Ishikawa (cell line): ENCODE measurements at regions not wholly inside any gene's neighbourhood (a gene's known extent, or its start where the extent isn't known, plus 50 kb on each side); places are given as distances from the start of the nearest gene placed in this dataset.

Experiments
- CEBPB ChIP-seq: IDR thresholded peaks from 2 replicates; pipeline ENCODE4 v1.6.1; 2012
- CREB1 ChIP-seq: IDR thresholded peaks from 2 replicates; pipeline ENCODE4 v1.6.1; 2012; ENCODE audit warnings: low read depth
- EGR1 ChIP-seq: IDR thresholded peaks from 2 replicates; pipeline ENCODE4 v1.6.1; 2012
- EP300 ChIP-seq: IDR thresholded peaks from 2 replicates; pipeline ENCODE4 v1.6.1; 2012; ENCODE audit warnings: borderline replicate concordance
- FOXM1 ChIP-seq: IDR thresholded peaks from 2 replicates; pipeline ENCODE4 v1.6.1; 2012; ENCODE audit warnings: low read depth, borderline replicate concordance
- NFIC ChIP-seq: IDR thresholded peaks from 2 replicates; pipeline ENCODE4 v1.6.1; 2012
- RAD21 ChIP-seq: IDR thresholded peaks from 2 replicates; pipeline ENCODE4 v1.6.1; 2012; ENCODE audit warnings: low read depth
- TAF1 ChIP-seq: IDR thresholded peaks from 2 replicates; pipeline ENCODE4 v1.6.1; 2012; ENCODE audit warnings: low read depth, mild to moderate bottlenecking
- TCF12 ChIP-seq: IDR thresholded peaks from 2 replicates; pipeline ENCODE4 v1.6.1; 2012; ENCODE audit warnings: low read depth
- TEAD4 ChIP-seq: IDR thresholded peaks from 2 replicates; pipeline ENCODE4 v1.6.1; 2012
- YY1 ChIP-seq: IDR thresholded peaks from 2 replicates; pipeline ENCODE4 v1.6.1; 2012; ENCODE audit warnings: low read depth
- ZBTB7A ChIP-seq: IDR thresholded peaks from 2 replicates; pipeline ENCODE4 v1.6.1; 2012; ENCODE audit warnings: low read depth
- TF ChIP-seq, protein P1 (sequence below): IDR thresholded peaks from 2 replicates; pipeline ENCODE4 v1.6.1; 2012
- TF ChIP-seq, protein P2 (sequence below): IDR thresholded peaks from 2 replicates; pipeline ENCODE4 v1.6.1; 2012
- TF ChIP-seq, protein P3 (sequence below): IDR thresholded peaks from 2 replicates; pipeline ENCODE4 v1.6.1; 2012; ENCODE audit warnings: low read depth, mild to moderate bottlenecking

DNA sequence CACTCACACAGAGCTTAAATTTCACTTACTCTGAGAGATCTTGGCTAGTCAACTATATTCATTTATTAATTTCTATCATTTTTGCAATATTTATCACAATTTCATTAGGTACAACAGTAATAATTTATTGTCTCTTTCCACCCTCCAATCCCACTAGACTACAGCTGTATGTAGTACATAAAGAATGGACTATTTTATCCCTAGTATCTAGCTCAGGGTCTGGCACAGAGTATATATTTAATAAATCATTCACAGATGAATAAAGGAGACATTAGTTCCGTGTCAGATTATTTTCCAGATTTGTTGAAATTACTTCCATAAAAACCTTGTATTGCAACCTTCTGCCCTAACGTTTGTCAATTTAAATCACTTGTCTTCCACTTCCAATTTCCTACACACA, 1781.1 kb upstream of the SEL1L start:
- TF ChIP-seq, protein P1, sequence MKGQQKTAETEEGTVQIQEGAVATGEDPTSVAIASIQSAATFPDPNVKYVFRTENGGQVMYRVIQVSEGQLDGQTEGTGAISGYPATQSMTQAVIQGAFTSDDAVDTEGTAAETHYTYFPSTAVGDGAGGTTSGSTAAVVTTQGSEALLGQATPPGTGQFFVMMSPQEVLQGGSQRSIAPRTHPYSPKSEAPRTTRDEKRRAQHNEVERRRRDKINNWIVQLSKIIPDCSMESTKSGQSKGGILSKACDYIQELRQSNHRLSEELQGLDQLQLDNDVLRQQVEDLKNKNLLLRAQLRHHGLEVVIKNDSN: no peak
- TF ChIP-seq YY1: no peak
- no peak for TF ChIP-seq NFIC
- TF ChIP-seq TCF12: no peak
- TF ChIP-seq CEBPB: no peak
- no peak for TF ChIP-seq CREB1
- TF ChIP-seq RAD21: no peak
- no peak for TF ChIP-seq TAF1
- no peak for TF ChIP-seq TEAD4
- TF ChIP-seq, protein P2, sequence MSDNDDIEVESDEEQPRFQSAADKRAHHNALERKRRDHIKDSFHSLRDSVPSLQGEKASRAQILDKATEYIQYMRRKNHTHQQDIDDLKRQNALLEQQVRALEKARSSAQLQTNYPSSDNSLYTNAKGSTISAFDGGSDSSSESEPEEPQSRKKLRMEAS: no peak
- no peak for TF ChIP-seq EGR1
- TF ChIP-seq, protein P3, sequence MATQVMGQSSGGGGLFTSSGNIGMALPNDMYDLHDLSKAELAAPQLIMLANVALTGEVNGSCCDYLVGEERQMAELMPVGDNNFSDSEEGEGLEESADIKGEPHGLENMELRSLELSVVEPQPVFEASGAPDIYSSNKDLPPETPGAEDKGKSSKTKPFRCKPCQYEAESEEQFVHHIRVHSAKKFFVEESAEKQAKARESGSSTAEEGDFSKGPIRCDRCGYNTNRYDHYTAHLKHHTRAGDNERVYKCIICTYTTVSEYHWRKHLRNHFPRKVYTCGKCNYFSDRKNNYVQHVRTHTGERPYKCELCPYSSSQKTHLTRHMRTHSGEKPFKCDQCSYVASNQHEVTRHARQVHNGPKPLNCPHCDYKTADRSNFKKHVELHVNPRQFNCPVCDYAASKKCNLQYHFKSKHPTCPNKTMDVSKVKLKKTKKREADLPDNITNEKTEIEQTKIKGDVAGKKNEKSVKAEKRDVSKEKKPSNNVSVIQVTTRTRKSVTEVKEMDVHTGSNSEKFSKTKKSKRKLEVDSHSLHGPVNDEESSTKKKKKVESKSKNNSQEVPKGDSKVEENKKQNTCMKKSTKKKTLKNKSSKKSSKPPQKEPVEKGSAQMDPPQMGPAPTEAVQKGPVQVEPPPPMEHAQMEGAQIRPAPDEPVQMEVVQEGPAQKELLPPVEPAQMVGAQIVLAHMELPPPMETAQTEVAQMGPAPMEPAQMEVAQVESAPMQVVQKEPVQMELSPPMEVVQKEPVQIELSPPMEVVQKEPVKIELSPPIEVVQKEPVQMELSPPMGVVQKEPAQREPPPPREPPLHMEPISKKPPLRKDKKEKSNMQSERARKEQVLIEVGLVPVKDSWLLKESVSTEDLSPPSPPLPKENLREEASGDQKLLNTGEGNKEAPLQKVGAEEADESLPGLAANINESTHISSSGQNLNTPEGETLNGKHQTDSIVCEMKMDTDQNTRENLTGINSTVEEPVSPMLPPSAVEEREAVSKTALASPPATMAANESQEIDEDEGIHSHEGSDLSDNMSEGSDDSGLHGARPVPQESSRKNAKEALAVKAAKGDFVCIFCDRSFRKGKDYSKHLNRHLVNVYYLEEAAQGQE: no peak
- TF ChIP-seq EP300: no peak
- TF ChIP-seq FOXM1: no peak
- TF ChIP-seq ZBTB7A: no peak

DNA sequence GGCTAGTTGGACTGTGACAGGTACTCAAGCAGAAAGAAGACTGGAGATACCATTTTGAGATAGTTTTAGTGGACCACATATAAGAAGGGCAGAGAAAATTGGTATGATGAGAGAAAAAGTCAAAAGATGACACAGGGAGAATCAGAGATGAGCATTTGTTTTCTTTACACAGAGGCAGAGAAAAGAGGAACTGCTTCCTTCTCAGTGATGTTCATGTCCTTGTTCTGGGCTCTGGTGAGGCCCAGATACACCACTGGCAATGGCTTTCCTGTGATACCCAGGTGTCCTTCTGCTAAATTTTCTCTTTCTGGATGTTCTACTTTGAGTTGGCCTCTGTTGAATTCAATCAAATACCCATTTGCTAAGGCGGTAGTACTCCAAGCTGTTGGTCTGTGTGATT, 1782.7 kb upstream of the SEL1L start:
- TF ChIP-seq CEBPB: no peak
- TF ChIP-seq, protein P1: no peak
- no peak for TF ChIP-seq EGR1
- TF ChIP-seq ZBTB7A: no peak
- no peak for TF ChIP-seq FOXM1

DNA sequence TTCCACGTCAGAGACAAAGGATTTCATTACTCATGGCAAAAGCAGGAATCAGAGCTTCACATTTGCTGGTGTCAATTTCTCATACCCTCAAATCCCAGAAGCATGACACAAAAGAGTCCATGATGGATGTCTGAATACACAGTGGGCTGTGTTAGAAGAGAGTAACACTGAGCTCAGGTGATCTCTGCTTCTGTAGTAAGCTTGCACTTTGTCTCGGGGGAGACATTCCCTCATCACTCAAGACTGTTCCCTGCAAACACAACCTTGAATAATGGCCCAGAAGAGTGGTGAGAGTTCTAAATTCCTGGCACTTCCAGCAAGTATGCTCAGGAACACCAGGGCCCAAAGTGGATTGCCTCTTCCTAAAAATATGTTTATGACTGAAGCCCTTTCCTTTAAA, 1787.2 kb upstream of the SEL1L start:
- no peak for TF ChIP-seq EGR1

DNA sequence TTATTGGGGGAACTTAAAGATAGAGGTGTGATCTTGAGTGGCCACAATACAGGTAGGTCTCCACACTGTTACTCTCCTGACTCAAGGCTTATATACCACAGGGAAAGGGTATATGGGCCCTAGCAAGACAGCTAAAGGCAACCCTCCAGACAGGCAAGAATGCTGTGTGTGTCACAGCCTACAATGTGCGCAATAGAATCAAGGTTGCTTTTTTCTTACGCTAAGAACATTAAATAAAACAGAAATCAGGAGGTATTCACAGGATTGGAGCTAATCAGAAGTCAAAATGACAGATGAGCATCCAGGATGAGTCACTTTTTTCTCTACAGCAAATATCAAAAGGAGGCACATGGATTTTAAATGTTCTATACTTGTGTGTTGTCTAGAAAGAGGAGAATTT, 1797.9 kb upstream of the SEL1L start:
- TF ChIP-seq TCF12: no peak

DNA sequence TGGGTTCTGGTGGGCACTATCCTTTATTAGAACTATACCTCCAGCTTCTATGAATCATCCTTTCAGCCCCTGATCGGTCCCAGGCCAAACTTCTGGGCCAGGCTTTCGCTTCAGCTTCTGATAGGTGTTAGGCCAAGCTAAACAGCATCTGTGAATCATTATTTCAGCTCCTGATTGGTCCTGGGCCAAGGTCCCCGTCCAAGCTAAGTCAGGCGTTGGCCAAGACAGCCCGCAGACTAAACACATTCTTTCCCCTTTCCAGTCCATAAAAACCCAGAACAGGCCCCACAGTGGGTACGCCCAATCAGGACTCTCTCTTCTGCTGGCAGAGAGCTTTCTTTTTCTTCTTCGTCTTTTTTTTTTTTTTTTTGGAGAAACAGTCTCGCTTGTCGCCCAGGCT, 1808.9 kb upstream of the SEL1L start:
- TF ChIP-seq NFIC (no peak), RAD21 (no peak), EP300 (no peak)
- TF ChIP-seq, protein P2: no peak
- TF ChIP-seq, protein P1: no peak

DNA sequence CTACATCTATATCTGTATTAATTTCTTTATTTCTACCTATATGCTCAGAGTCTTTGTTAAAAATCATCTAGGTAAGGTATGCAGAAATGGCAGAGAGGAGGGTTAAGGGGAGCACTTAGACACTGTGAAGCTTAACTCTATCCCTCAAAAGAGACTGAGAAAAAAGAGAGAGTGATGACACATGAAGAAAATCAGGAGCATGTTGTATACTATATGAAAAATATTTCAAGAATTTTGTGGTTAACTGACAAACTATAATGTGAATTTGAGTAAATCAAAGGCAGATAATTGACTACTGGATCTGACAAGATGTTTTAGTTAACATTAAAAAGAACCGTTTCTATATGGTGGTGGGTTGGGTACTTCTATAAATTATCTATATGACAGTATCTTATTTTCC, 1814.2 kb upstream of the SEL1L start:
- no peak for TF ChIP-seq EGR1
- no peak for TF ChIP-seq ZBTB7A
- TF ChIP-seq EP300: no peak
- no peak for TF ChIP-seq NFIC
- no peak for TF ChIP-seq FOXM1
- no peak for TF ChIP-seq TAF1
- no peak for TF ChIP-seq TEAD4
- TF ChIP-seq YY1: no peak
- TF ChIP-seq, protein P1: no peak
- TF ChIP-seq CREB1: no peak
- TF ChIP-seq, protein P2: no peak
- TF ChIP-seq TCF12: no peak
- TF ChIP-seq RAD21: no peak
- no peak for TF ChIP-seq CEBPB
- TF ChIP-seq, protein P3: no peak
